GM19025 (cell line): ENCODE measurements at regions not wholly inside any gene's neighbourhood (a gene's known extent, or its start where the extent isn't known, plus 50 kb on each side); places are given as distances from the start of the nearest gene placed in this dataset.

ENCODE experiments used
- ATAC-seq: cut with Tn5 transposase; IDR thresholded peaks from one replicate; pipeline ENCODE4 v1.9.1; 2021; ENCODE audit warnings: mild to moderate bottlenecking, low read depth, moderate library complexity; ENCODE audit not compliant: unreplicated experiment

- no peak for ATAC-seq
These were observed 51.6 kb upstream of the PRDM8 start for GRCh38 chr4:80145739-80146138.

- no peak for ATAC-seq
These were observed 52.4 kb upstream of the PRDM8 start for GRCh38 chr4:80144676-80145470.

- ATAC-seq = no peak
These were observed 54.0 kb upstream of the PRDM8 start for GRCh38 chr4:80143307-80143679.

GRCh38 chr4:80142394-80143306, 54.7 kb upstream of the PRDM8 start:
- ATAC-seq = no peak

- no peak for ATAC-seq
These were observed 55.8 kb upstream of the PRDM8 start for GRCh38 chr4:80141543-80141942.

GRCh38 chr4:80140194-80140593, 57.1 kb upstream of the PRDM8 start:
- ATAC-seq = no peak

GRCh38 chr4:80139671-80140070, 57.6 kb upstream of the PRDM8 start:
- ATAC-seq = no peak

GRCh38 chr4:80138551-80139538, 58.5 kb upstream of the PRDM8 start:
- peak; percentile 88 for ATAC-seq

- no peak for ATAC-seq
These were observed 59.7 kb upstream of the PRDM8 start for GRCh38 chr4:80137631-80138030.

- no peak for ATAC-seq
These were observed 61.0 kb upstream of the PRDM8 start for GRCh38 chr4:80136270-80136669.

GRCh38 chr4:80135702-80136058, 61.6 kb upstream of the PRDM8 start:
- ATAC-seq = no peak

- no peak for ATAC-seq
These were observed 62.1 kb upstream of the ANTXR2 start for GRCh38 chr4:80134936-80135701.

- no peak for ATAC-seq
These were observed 60.3 kb upstream of the ANTXR2 start for GRCh38 chr4:80133240-80133783.

GRCh38 chr4:80129785-80130184, 56.8 kb upstream of the ANTXR2 start:
- no peak for ATAC-seq

- no peak for ATAC-seq
These were observed 55.9 kb upstream of the ANTXR2 start for GRCh38 chr4:80128941-80129340.

- no peak for ATAC-seq
These were observed 54.9 kb upstream of the ANTXR2 start for GRCh38 chr4:80127870-80128419.

GRCh38 chr4:80126435-80126834, 53.4 kb upstream of the ANTXR2 start:
- no peak for ATAC-seq

GRCh38 chr4:80125252-80126177, 52.5 kb upstream of the ANTXR2 start:
- no peak for ATAC-seq
